T-helper 2 cell treated with Interferon-gamma antibody and Interleukin-4, amounts not matched to agents 100 ng/mL and 5 ng/mL, for 36 hours (primary cell): ENCODE measurements at regions not wholly inside any gene's neighbourhood (a gene's known extent, or its start where the extent isn't known, plus 50 kb on each side); places are given as distances from the start of the nearest gene placed in this dataset.

ENCODE experiments used
- intact Hi-C: fragments of 100-400 bp; cut with micrococcal nuclease; formaldehyde crosslinking; loops from one replicate; pipeline ENCODE4 v1.15.1; 2023

GRCh38 chr6:137749696-137750211 is 117.3 kb upstream of the TNFAIP3 start:
- intact Hi-C loops = no loop called here

DNA sequence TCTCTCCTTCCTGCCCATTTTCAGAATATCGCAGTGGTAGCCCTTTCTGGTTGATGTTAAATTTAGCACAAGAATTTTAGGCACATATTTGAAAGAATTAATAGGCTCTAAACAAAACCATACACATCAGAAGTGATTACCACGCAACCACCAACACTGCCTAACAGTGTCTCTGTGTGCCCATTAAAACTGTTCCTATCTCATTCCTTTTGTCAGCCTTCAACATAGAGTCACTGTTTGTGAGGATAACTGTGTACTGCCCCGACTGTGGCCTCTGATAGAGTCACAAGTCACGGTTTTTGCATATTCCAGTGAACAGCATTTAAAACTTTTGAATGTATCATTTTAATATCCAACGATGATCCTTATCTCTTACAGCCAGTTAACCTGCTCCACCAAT is 116.8 kb upstream of the TNFAIP3 start:
- intact Hi-C loops = no loop called here

DNA sequence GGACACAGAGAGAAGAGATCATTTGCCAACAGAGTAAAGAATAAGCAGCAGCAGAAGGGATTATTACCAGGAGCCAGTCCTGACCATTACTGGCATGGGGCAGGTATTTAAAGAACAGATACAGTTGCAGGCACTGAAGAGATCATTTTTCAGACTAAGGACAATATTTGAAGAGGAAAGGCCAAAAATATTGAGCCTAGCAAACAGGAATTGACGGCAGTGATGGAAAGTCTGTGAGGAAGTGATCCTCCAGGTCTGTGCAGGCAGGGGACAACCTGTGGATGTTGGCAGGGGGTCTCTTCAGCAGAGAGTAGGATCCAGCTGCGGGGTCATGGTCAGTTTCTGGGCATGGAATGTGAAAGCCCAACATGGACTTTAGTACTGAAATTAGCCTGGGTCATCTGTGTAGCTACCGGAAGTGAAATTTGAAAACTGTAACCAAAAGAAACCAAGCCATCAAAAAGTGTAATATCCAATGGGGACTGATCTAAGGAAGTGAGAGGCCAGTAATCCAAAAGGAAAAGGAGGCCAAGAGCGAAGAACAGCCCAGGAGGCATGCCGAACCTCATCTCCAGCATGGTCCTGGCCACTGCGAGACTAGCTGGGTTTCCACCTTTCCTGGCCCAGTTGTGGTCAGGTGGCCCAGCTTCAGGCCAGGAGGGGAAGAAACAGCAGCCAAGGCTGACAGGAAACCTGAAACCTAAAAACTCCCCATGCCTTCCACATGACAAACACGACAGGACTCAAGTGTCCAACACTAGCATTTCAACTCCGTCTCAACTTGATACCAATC is 115.1 kb upstream of the TNFAIP3 start:
- intact Hi-C loops = no loop called here

DNA sequence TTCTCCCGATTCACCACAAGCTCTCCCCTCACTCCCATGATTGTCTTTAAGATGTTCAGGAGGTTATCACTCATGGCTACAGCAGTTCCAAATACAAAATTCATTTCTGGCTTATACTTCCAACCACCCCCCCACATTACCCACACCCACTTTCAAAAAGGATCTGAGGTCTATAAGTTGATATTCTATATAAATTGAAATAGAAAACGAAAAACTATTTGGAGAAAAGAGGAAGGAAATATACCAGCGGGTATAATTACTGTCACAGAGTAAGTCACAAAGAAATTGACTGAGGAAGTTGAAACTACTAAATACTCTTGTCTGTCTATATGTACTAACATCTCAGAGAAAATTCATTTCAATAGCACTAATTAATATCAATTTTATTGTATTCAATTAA is 112.7 kb upstream of the TNFAIP3 start:
- intact Hi-C loops = no loop called here

DNA sequence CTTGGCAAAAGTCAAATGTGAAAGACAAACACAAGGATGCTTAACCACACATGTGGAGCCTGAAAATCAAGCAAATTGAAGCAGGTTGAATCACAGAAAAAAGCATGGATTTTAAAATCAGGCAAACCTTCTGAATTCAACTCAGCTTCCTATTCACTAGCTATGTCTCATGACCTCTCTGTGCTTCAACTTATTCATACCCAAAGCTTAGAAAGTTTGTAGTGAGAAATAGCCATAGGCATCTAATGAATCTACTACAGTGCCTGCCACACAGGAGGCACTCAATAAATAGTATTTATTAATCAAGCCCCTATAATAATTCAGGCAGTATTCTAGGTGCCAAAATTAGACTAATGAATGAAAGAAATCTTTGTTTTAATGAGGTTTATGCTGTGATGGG is 112.2 kb upstream of the TNFAIP3 start:
- intact Hi-C loops = loop anchor here (5.0 kb wide), 1 partner anchor 37 kb away; no protein-coding TSS in a partner anchor

DNA sequence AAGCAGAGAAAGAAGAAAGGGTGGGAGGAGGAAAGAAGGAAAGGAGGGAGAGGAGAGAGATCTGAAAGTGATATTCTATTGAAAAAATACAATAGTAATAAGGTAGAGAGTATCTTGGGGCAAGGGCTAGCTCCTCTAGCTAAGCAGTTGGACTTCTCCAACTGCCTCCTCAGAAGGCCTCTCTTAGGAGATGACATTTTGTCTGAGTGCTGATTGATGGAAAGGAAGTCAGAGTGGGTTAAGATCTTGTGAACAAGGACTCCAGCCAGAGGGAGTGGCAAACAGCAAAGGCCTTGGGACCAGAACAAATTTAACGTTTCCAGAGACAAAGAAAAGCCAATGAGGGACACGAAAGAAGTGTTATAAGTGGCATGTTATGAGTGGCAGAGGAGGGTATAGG is 111.8 kb upstream of the TNFAIP3 start:
- intact Hi-C loops = loop anchor here (5.0 kb wide), 1 partner anchor 37 kb away; no protein-coding TSS in a partner anchor

DNA sequence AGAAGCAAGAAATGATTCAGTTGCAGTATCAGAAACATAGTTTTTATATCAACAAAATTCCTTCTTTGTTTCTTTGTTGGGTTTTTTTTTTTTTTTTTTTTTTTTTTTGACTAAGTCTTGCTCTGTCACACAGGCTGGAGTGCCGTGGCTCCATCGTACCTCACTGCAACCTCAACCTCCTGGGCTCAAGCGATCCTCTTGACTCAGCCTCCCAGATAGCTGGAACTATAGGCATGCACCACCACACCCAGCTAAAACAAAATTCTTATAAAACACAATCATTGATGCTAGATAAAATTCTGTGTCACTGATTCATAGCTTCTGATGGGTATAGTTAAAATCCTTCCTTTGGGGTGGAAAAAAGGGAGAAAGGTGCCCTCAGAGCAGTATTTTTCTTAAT is 110.3 kb upstream of the TNFAIP3 start:
- intact Hi-C loops = loop anchor here (5.0 kb wide), 1 partner anchor 36 kb away; no protein-coding TSS in a partner anchor

DNA sequence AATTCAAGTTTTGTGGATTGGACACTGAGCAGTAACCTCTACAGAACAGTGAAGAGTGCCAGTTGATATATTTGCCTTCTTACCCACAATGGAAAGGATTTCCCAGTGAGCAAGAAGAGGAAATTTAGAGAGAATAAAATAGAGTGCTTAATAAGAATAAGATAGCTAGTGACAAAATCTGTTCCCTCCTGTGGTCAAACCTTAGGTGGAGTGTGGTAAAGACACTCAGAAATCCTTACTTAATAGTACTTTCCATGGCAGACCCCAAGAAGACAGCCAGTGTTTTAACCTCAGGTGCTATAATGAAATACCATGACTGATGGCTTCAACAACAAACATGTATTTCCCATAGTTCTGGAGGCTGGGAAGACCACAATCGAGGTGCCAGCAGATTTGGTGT is 108.4 kb upstream of the TNFAIP3 start:
- intact Hi-C loops = loop anchor here (5.0 kb wide), 1 partner anchor 34 kb away; no protein-coding TSS in a partner anchor

GRCh38 chr6:137759624-137760023 is 107.4 kb upstream of the TNFAIP3 start:
- intact Hi-C loops = loop anchor here (5.0 kb wide), 1 partner anchor 33 kb away; no protein-coding TSS in a partner anchor

DNA sequence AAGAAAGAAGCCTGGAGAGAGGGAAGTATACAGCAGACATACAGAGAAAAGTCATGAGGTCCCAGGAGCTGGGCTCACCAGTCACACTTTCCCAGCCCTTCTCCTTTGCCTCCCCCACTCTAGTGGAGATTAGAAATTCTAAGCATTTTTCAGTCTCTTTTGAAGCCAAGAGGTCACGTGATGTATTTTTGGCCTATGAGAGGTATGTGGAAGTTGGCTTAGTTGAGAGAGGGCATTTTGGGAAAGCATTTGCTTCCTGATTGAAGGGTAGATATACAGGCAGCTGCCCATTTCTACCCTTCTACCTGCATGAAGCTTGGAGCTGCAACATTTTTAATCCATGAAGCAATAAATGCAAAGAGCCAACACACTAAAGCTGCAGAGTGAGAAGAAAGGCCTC is 106.0 kb upstream of the TNFAIP3 start:
- intact Hi-C loops = no loop called here

DNA sequence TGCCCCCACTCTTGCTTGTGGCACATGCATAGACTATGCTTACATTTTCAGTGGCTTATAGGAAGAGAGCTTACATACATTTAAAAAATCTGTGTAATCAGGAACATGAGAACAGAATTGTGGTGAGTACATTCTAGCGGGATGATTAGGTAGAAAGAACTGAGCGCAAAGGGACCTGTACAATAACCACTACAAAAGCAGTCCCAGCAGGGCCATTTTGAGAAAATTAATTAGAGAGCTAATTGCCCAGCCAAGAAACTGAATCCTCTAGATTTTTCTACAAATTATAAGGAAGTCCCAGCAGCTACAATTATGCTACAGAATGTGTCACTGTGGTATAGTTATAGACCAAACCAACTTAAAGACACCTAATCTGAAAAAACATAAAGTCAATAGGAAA is 105.6 kb upstream of the TNFAIP3 start:
- intact Hi-C loops = no loop called here

DNA sequence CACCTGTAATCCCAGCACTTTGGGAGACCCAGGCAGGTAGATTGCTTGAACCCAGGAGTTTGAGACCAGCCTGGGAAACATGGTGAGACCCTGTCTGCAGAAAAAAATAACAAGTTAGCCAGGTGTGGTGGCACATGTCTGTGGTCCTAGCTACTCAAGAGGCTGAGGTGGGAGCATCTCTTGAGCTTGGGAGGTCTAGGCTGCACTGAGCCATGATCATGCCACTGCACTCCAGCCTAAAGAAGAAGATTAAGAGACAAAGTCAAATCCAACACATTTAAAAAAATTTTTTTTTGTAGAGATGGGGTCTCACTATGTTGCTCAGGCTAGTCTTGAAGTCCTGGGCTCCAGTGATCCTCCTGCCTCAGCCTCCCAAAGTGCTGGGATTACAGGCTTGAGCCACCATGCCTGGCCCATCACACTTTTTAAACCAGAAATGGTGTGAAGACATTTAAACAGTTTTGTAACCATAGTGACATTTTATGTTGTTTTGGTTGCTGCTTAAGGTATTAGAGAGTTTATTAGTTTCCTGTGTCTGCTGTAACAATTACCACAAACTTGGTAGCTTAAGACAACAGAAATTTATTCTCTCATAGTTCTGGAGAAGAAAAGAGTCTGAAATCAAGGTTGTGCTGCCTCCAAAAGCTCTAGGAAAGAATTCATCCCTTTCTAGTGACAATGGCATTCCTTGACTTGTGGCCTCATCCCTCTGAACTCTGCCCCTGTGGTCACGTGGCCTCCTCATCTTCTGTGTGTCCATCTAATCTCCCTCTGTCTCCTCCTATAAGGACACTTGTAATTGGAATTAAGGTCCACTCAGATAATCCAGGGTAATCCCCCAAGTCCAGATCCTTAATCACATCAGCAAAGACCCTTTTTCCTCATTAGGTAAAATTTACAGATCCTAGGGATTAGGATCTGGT is 104.6 kb upstream of the TNFAIP3 start:
- intact Hi-C loops = no loop called here

- intact Hi-C loops = no loop called here
Observed at GRCh38 chr6:137763436-137763835, 103.6 kb upstream of the TNFAIP3 start.

- intact Hi-C loops = no loop called here
Observed at GRCh38 chr6:137763886-137764285, 103.2 kb upstream of the TNFAIP3 start.

DNA sequence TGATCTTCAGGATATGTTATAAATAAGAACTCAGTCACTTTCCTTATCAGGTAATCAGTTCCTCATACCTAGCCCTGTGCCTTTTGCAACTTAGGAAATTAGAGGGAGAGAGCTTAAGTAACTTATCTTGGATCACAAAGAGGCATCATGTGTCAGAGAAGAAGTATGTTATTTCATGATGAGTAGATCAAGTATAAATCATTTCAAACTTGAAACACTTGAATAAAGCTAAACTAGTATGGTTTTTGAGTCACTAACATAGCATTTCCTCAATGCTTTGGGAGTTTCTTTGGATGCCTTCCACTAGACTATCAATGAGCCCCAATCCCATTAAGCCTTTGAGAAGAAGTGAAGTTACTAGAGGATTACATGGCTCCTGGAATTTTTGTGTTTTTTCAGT is 102.6 kb upstream of the TNFAIP3 start:
- intact Hi-C loops = no loop called here

DNA sequence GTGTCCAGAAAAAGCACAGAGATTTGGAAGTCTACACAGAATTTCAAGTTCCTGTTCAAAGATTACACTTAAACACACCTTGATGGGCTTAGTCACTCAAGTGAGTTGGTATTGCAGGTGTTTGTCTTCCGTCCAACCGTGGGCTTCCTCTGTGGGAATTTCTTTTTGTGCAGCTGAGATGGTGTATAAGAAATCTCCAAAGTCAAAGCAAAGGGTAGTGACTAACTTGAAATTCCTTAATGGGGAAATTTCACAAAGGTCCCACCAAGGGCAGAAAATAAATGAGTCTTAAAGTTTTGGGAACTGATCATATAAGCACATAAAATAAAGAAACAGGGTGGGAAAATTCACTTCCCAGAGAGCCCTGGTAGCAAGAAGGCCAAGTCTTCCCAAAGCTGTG is 102.0 kb upstream of the TNFAIP3 start:
- intact Hi-C loops = no loop called here

- intact Hi-C loops = no loop called here
Observed at GRCh38 chr6:137766596-137767370, 100.3 kb upstream of the TNFAIP3 start.

DNA sequence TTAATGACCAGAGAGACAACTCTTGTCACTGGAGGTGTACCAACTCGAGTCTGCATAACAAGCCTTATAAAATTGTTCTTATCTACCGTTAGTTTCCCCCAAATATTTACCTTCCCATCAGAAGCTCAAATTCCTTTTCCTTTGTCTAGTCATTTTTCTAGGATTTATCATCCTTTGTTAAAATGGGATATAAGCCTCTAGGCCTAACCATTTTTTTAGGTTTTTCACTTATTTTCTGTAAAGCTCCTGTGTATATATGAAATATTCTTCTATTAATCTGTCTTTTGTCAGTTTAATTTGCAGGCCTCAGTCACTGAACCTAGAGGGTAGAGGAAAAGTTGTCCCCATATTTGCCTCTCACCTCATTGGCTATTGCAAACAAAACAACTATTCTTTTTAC is 99.6 kb upstream of the TNFAIP3 start:
- intact Hi-C loops = no loop called here

DNA sequence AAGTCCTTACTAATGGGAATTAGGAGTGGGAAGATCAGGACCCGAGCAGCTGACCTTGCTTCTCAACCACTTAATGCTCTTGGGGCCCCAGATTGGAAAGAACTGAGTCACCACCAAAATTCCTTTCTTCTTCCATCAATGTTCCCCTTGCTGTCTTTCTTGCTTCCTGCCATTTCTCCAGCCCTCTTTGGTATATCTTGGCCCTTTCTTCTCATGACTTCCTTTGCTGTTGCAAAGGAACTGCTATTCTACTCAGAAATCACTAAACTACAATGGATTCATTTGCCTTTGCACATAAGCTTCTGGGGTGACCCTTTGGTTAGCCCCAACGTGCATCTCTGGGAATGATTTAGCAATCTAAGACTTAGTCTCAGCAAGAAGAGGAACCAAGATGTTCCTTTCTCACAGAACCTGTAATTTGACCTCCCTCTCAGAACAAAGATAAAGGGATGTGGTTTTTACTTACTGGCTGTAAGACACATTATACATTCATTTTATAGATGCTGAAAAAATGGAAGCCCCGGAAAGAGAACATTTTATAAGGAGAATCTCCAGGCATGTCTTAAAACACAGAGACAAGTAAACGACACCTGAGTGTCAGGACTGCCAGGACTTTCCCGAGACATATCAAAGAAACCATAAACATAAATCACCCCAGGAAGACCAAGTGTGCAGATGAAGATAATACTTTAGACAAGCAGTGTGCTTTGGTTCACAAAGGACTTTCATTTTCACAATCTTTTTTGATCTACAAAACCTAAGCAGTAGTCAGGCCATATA is 99.0 kb upstream of the TNFAIP3 start:
- intact Hi-C loops = loop anchor here (1.0 kb wide), 2 partner anchors 60 to 207 kb away; no protein-coding TSS in a partner anchor

GRCh38 chr6:137768935-137769334 is 98.1 kb upstream of the TNFAIP3 start:
- intact Hi-C loops = loop anchor here (1.0 kb wide), 2 partner anchors 61 to 206 kb away; no protein-coding TSS in a partner anchor
